HCT116 (cell line): ENCODE measurements at regions not wholly inside any gene's neighbourhood (a gene's known extent, or its start where the extent isn't known, plus 50 kb on each side); places are given as distances from the start of the nearest gene placed in this dataset.

ENCODE experiments used
- ATAC-seq: fragments of 200-7000 bp; cut with Tn5 transposase; 2 replicates; pipeline ENCODE4 v1.9.1; 2020; ENCODE audit warnings: mild to moderate bottlenecking, moderate library complexity
- BruUV-seq: library from RNA; stranded (reverse); fragments of 400-500 nt; replicated peaks from 2 replicates; lab custom pipeline; 2021; lab: Mats Ljungman, UMichigan
- CTCF ChIA-PET: fragments of 300-600 bp; sonication (Branson Sonifier 250); formaldehyde crosslinking; loops from one replicate; lab custom pipeline; 2021; ENCODE audit warnings: antibody characterized with exemption; lab: Charles Lee
- POLR2A ChIA-PET: fragments of 300-600, 350-600 bp; sonication (Branson Sonifier 250); formaldehyde crosslinking; loops from one replicate; lab custom pipeline; 2021; ENCODE audit warnings: antibody characterized with exemption; lab: Charles Lee
- RAD21 ChIA-PET, 2 experiments: fragments of 300-600 bp; sonication (Branson Sonifier 250); formaldehyde crosslinking; loops; one replicate each; lab custom pipeline; 2023; ENCODE audit warnings: low total read pairs in 2 of 2; ENCODE audit not compliant: uncharacterized antibody in 2 of 2, unreplicated experiment in 2 of 2, low non-redundant PET in 1 of 2; lab: Charles Lee
- DNase-seq: peaks from one replicate; pipeline ENCODE4 v3.0.0-alpha.2; 2010; ENCODE audit warnings: low read depth, low spot score
- H2AFZ ChIP-seq: fragments of 200-600 bp; shearing (Covaris generic), sonication (generic); 2 replicates; pipeline ENCODE4 v1.6.1; 2017; ENCODE audit warnings: low read depth, mixed run types, mixed read lengths, antibody characterized with exemption, low read length; ENCODE audit not compliant: poor library complexity, severe bottlenecking
- H3K27ac ChIP-seq: 2 replicates; pipeline ENCODE4 v1.5.1; 2012; ENCODE audit warnings: low read depth, low read length
- H3K27me3 ChIP-seq: fragments of 200-600 bp; sonication (generic); 2 replicates; pipeline ENCODE4 v1.6.1; 2016; ENCODE audit warnings: mixed run types, low read length, mixed read lengths; ENCODE audit not compliant: insufficient read depth
- H3K36me3 ChIP-seq, 2 experiments: fragments of 200-500 bp in 1 of 2; fragments of 200-600 bp in 1 of 2; sonication (Bioruptor generic) in 1 of 2; sonication (generic) in 1 of 2; 2 replicates each; pipeline versions ENCODE4 v1.5.1 to v1.6.1; 2014 to 2016; ENCODE audit warnings: low read length in 2 of 2, inconsistent platforms in 1 of 2, mixed read lengths in 1 of 2, mixed run types in 1 of 2; ENCODE audit not compliant: insufficient read depth in 2 of 2, control insufficient read depth in 1 of 2
- H3K4me1 ChIP-seq, 2 experiments: fragments of 200-600 bp in 1 of 2; sonication (generic) in 1 of 2; 2 replicates each; pipeline versions ENCODE4 v1.5.1 to v1.6.1; 2012 to 2017; ENCODE audit warnings: low read length in 2 of 2, inconsistent platforms in 1 of 2, mild to moderate bottlenecking in 1 of 2, mixed read lengths in 1 of 2, mixed run types in 1 of 2, moderate library complexity in 1 of 2; ENCODE audit not compliant: insufficient read depth in 2 of 2, control insufficient read depth in 1 of 2
- H3K4me2 ChIP-seq: fragments of 200-600 bp; sonication (generic); 2 replicates; pipeline ENCODE4 v1.6.1; 2017; ENCODE audit warnings: mixed run types, low read length, mixed read lengths
- H3K4me3 ChIP-seq, 2 experiments: fragments of 200-600 bp in 1 of 2; sonication (generic) in 1 of 2; replicated peaks in 1 of 2; 2 replicates each; pipeline ENCODE4 v1.5.1; 2011 to 2016; ENCODE audit warnings: low read length in 2 of 2, control low read depth in 1 of 2, low read depth in 1 of 2, mild to moderate bottlenecking in 1 of 2, mixed read lengths in 1 of 2, mixed run types in 1 of 2
- H3K79me2 ChIP-seq: fragments of 200-600 bp; sonication (generic); 2 replicates; pipeline ENCODE4 v1.6.1; 2017; ENCODE audit warnings: mild to moderate bottlenecking, mixed run types, low read length, moderate library complexity, mixed read lengths; ENCODE audit not compliant: insufficient read depth
- H3K9ac ChIP-seq: fragments of 200-600 bp; sonication (generic); 2 replicates; pipeline ENCODE4 v1.6.1; 2016; ENCODE audit warnings: low read length, mixed read lengths
- H3K9me2 ChIP-seq: fragments of 200-600 bp; sonication (generic), shearing (Covaris generic); 2 replicates; pipeline ENCODE4 v1.6.1; 2017; ENCODE audit warnings: mixed run types, mild to moderate bottlenecking, moderate library complexity; ENCODE audit not compliant: insufficient read depth
- H3K9me3 ChIP-seq, 2 experiments: fragments of 200-500 bp in 1 of 2; fragments of 200-600 bp in 1 of 2; sonication (Bioruptor generic) in 1 of 2; sonication (generic) in 1 of 2; 2 replicates each; pipeline ENCODE4 v1.6.1; 2014 to 2017; ENCODE audit warnings: low read length in 2 of 2, mixed read lengths in 2 of 2, inconsistent platforms in 1 of 2, low read depth in 1 of 2, mild to moderate bottlenecking in 1 of 2, mixed run types in 1 of 2, moderate library complexity in 1 of 2; ENCODE audit not compliant: control insufficient read depth in 1 of 2, insufficient read depth in 1 of 2
- H4K20me1 ChIP-seq: fragments of 200-600 bp; sonication (generic), shearing (Covaris generic); 2 replicates; pipeline ENCODE4 v1.6.1; 2017; ENCODE audit warnings: mixed run types, mild to moderate bottlenecking, moderate library complexity; ENCODE audit not compliant: insufficient read depth
- CEBPB ChIP-seq: IDR thresholded peaks from 2 replicates; pipeline ENCODE4 v1.6.1; 2012; ENCODE audit warnings: low read depth
- CTCF ChIP-seq, 3 experiments: fragments of 200-600 bp in 1 of 3; sonication (generic) in 1 of 3; IDR thresholded peaks in 2 of 3; conservative IDR thresholded peaks in 1 of 3; 2 replicates each; pipeline ENCODE4 v1.5.1; 2012 to 2017; ENCODE audit warnings: low read depth in 2 of 3, low read length in 2 of 3, antibody characterized with exemption in 1 of 3, borderline replicate concordance in 1 of 3, control low read depth in 1 of 3, mild to moderate bottlenecking in 1 of 3, mixed read lengths in 1 of 3, mixed run types in 1 of 3, moderate library complexity in 1 of 3; ENCODE audit not compliant: insufficient read depth in 1 of 3
- MAX ChIP-seq: IDR thresholded peaks from 2 replicates; pipeline ENCODE4 v1.6.1; 2012
- RAD21 ChIP-seq: IDR thresholded peaks from 2 replicates; pipeline ENCODE4 v1.6.1; 2012; ENCODE audit warnings: low read depth, mild to moderate bottlenecking
- ZFX ChIP-seq: fragments of 450-650 bp; IDR thresholded peaks from 2 replicates; pipeline ENCODE4 v1.6.1; 2017
- intact Hi-C: fragments of 100-400 bp; cut with micrococcal nuclease; formaldehyde crosslinking; loops from 2 replicates; pipeline ENCODE4 v1.10.0; 2022

DNA sequence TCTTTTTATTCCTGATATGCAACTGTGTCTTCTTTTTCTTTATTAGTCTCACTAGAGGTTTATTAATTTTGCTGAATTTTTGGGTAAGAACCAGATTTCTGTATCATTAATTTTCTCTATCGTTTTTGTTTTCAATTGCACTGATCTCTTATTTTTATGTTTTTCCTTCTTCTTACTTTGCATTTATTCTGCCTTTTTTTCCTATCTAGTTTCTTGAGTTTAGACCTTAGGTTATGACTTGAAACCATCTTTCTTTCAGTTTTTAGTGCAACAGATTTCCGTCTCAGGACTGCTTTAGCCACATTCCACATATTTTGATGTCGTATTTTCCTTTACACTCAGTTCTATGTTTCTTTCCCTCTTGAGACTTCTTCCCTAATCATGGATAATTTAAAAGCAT lies 56.6 kb downstream of the IARS1 start:
- no peak for ATAC-seq
- POLR2A ChIA-PET = no interaction called here
- peaks cover 43 to 81% of the 10 kb centered on the region in 2 experiments for H3K36me3 ChIP-seq

More for the DNA sequence above, 56.6 kb downstream of the IARS1 start:
- Histone ChIP-seq H3K79me2 (peaks cover 15% of the 10 kb centered on the region; the same call in 1 of the 2 replicates), H3K4me1 (no peaks in the 10 kb centered on the region)
- intact Hi-C loops = loop anchor here (5.0 kb wide), 1 partner anchor 100 kb away; no protein-coding TSS in a partner anchor
- RAD21 ChIA-PET = no interaction called here
- TF ChIP-seq ZFX = no peak
- no peak for TF ChIP-seq RAD21
- TF ChIP-seq CTCF (IDR thresholded peaks at IDR 0.05 in 2 of 3, conservative IDR thresholded peaks at IDR 0.05 in 1 of 3; ENCODE audit: borderline replicate concordance in 1 of 3, insufficient read depth in 1 of 3, low read depth in 2 of 3, low read length in 2 of 3) = no peak
- TF ChIP-seq CEBPB = no peak
- TF ChIP-seq MAX = no peak
- TF ChIP-seq, all 23 proteins: peak for 0
- H3K4me3 ChIP-seq = no peak overlapping the region
- H3K27ac ChIP-seq = no peak overlapping the region
- no peak overlapping the region for H3K9ac ChIP-seq
- no peaks in the 10 kb centered on the region for H3K9me3 ChIP-seq
- H2AFZ ChIP-seq = no peak overlapping the region
- no peaks in the 10 kb centered on the region for H3K9me2 ChIP-seq
- no peaks in the 10 kb centered on the region; the same call in 1 of the 2 replicates for H4K20me1 ChIP-seq
- no TSS peak for BruUV-seq
- no peaks in the 10 kb centered on the region for H3K27me3 ChIP-seq
- no peak for DNase-seq
- CTCF ChIA-PET = no interaction called here
- no peak overlapping the region for H3K4me2 ChIP-seq
